ENCODE measurements at regions not wholly inside any gene's neighbourhood (a gene's known extent, or its start where the extent isn't known, plus 50 kb on each side); places are given as distances from the start of the nearest gene placed in this dataset.
A peak's percentile ranks its signal among the peaks of the same experiment; 100 is the strongest.
"Not testable (repeated sequence)": the region's sequence is repeated elsewhere in the genome, so short reads cannot be mapped to it uniquely, and the experiment has no call there.

- Histone ChIP-seq H3F3A (ENCODE audit: insufficient read depth, low read length) (no peaks in the 10 kb centered on the region), H3K36me3 (ENCODE audit: insufficient read depth, low read length) (no peaks in the 10 kb centered on the region), H3K9me2 (ENCODE audit: low read depth, low read length) (no peaks in the 10 kb centered on the region)
Observed at GRCh38 chr2:166700079-166700478, 188.2 kb upstream of the XIRP2 start.

GRCh38 chr2:166695154-166695553 is 193.1 kb upstream of the XIRP2 start:
- no peaks in the 10 kb centered on the region for H3K79me2 ChIP-seq (ENCODE audit: insufficient read depth, low read length)
- H3K4me1 ChIP-seq (ENCODE audit: insufficient read depth, low read length, severe bottlenecking), result no peaks in the 10 kb centered on the region
- no peak overlapping the region for H3K9ac ChIP-seq (ENCODE audit: low read length)
- no peak for TF ChIP-seq CTCF (IDR thresholded peaks at IDR 0.05; ENCODE audit: low read length)
- no peak for TF ChIP-seq EZH2 (IDR thresholded peaks at IDR 0.05; ENCODE audit: borderline replicate concordance, low read length)
- H3K36me3 ChIP-seq (ENCODE audit: insufficient read depth, low read length), result no peaks in the 10 kb centered on the region
- no peaks in the 10 kb centered on the region for H3K9me2 ChIP-seq (ENCODE audit: low read depth, low read length)
- no peak overlapping the region for H3K4me2 ChIP-seq (ENCODE audit: low read length)
- H3K9me3 ChIP-seq (ENCODE audit: low read length), result no peaks in the 10 kb centered on the region
- H3F3A ChIP-seq (ENCODE audit: insufficient read depth, low read length), result no peaks in the 10 kb centered on the region
- no peaks in the 10 kb centered on the region for H4K20me1 ChIP-seq (ENCODE audit: insufficient read depth, low read length)
- no peaks in the 10 kb centered on the region for H3K27me3 ChIP-seq (ENCODE audit: insufficient read depth, low read length)
- no peak overlapping the region for H3K27ac ChIP-seq (ENCODE audit: low read depth, low read length, poor library complexity, severe bottlenecking)
- no peak overlapping the region for H3K4me3 ChIP-seq (ENCODE audit: low read depth, low read length, poor library complexity, severe bottlenecking)
- no peak overlapping the region for H2AFZ ChIP-seq (ENCODE audit: low read length)

More at GRCh38 chr2:166700079-166700478, 188.2 kb upstream of the XIRP2 start:
- no peak overlapping the region for H3K27ac ChIP-seq (ENCODE audit: low read depth, low read length, poor library complexity, severe bottlenecking)
- no peak overlapping the region for H3K9ac ChIP-seq (ENCODE audit: low read length)
- TF ChIP-seq EZH2 (IDR thresholded peaks at IDR 0.05; ENCODE audit: borderline replicate concordance, low read length), result no peak
- TF ChIP-seq CTCF (IDR thresholded peaks at IDR 0.05; ENCODE audit: low read length), result peak; percentile 5; the same call in 1 of the 2 replicates
- no peak overlapping the region for H2AFZ ChIP-seq (ENCODE audit: low read length)
- H4K20me1 ChIP-seq (ENCODE audit: insufficient read depth, low read length), result no peaks in the 10 kb centered on the region
- H3K27me3 ChIP-seq (ENCODE audit: insufficient read depth, low read length), result no peaks in the 10 kb centered on the region
- no peak overlapping the region for H3K4me3 ChIP-seq (ENCODE audit: low read depth, low read length, poor library complexity, severe bottlenecking)
- no peaks in the 10 kb centered on the region for H3K79me2 ChIP-seq (ENCODE audit: insufficient read depth, low read length)
- no peak overlapping the region for H3K4me2 ChIP-seq (ENCODE audit: low read length)
- H3K9me3 ChIP-seq (ENCODE audit: low read length), result no peaks in the 10 kb centered on the region
- H3K4me1 ChIP-seq (ENCODE audit: insufficient read depth, low read length, severe bottlenecking), result no peaks in the 10 kb centered on the region

- H3K36me3 ChIP-seq (ENCODE audit: insufficient read depth, low read length); H4K20me1 ChIP-seq (ENCODE audit: insufficient read depth, low read length); H3K9me2 ChIP-seq (ENCODE audit: low read depth, low read length); H3F3A ChIP-seq (ENCODE audit: insufficient read depth, low read length); H3K4me1 ChIP-seq (ENCODE audit: insufficient read depth, low read length, severe bottlenecking); H3K4me2 ChIP-seq (ENCODE audit: low read length); H3K9ac ChIP-seq (ENCODE audit: low read length); H3K4me3 ChIP-seq (ENCODE audit: low read depth, low read length, poor library complexity, severe bottlenecking); H3K79me2 ChIP-seq (ENCODE audit: insufficient read depth, low read length); H3K27ac ChIP-seq (ENCODE audit: low read depth, low read length, poor library complexity, severe bottlenecking); H3K27me3 ChIP-seq (ENCODE audit: insufficient read depth, low read length); H3K9me3 ChIP-seq (ENCODE audit: low read length); H2AFZ ChIP-seq (ENCODE audit: low read length): not testable (repeated sequence)
Observed at GRCh38 chr2:166686057-166686456, 192.0 kb upstream of the SCN7A start.

- no peaks in the 10 kb centered on the region for H3K36me3 ChIP-seq (ENCODE audit: insufficient read depth, low read length)
- H3K27ac ChIP-seq (ENCODE audit: low read depth, low read length, poor library complexity, severe bottlenecking), result no peak overlapping the region
- H4K20me1 ChIP-seq (ENCODE audit: insufficient read depth, low read length), result no peaks in the 10 kb centered on the region
- no peak overlapping the region for H3K4me2 ChIP-seq (ENCODE audit: low read length)
- no peaks in the 10 kb centered on the region for H3K4me1 ChIP-seq (ENCODE audit: insufficient read depth, low read length, severe bottlenecking)
- H3K9ac ChIP-seq (ENCODE audit: low read length), result no peak overlapping the region
- no peaks in the 10 kb centered on the region for H3K9me2 ChIP-seq (ENCODE audit: low read depth, low read length)
- H3K4me3 ChIP-seq (ENCODE audit: low read depth, low read length, poor library complexity, severe bottlenecking), result no peak overlapping the region
- H3K27me3 ChIP-seq (ENCODE audit: insufficient read depth, low read length), result no peaks in the 10 kb centered on the region
- H3F3A ChIP-seq (ENCODE audit: insufficient read depth, low read length), result no peaks in the 10 kb centered on the region
- H3K9me3 ChIP-seq (ENCODE audit: low read length), result no peaks in the 10 kb centered on the region
- no peak overlapping the region for H2AFZ ChIP-seq (ENCODE audit: low read length)
- TF ChIP-seq EZH2 (IDR thresholded peaks at IDR 0.05; ENCODE audit: borderline replicate concordance, low read length) (no peak), CTCF (IDR thresholded peaks at IDR 0.05; ENCODE audit: low read length) (no peak)
- no peaks in the 10 kb centered on the region for H3K79me2 ChIP-seq (ENCODE audit: insufficient read depth, low read length)
Observed at GRCh38 chr2:166677996-166678395, 183.9 kb upstream of the SCN7A start.

Measured in OCI-LY1 (cell line).